ENCODE measurements at regions not wholly inside any gene's neighbourhood (a gene's known extent, or its start where the extent isn't known, plus 50 kb on each side); places are given as distances from the start of the nearest gene placed in this dataset.

- Histone ChIP-seq H3K9ac (replicated peaks; ENCODE audit: extremely low read depth, insufficient read depth, low read length) (no peak overlapping the region), H3K4me2 (ENCODE audit: insufficient read depth, low read length) (no peak overlapping the region), H3K9me1 (replicated peaks; ENCODE audit: control insufficient read depth, extremely low read depth, insufficient read depth, low read length) (no peaks in the 10 kb centered on the region), H3K27me3 (ENCODE audit: control insufficient read depth in 2 of 2, insufficient read depth in 2 of 2, low read length in 2 of 2) (no peaks in the 10 kb centered on the region), H3K79me2 (ENCODE audit: control insufficient read depth, insufficient read depth, low read length) (no peaks in the 10 kb centered on the region), H3K4me3 (replicated peaks in 1 of 3; ENCODE audit: insufficient read depth in 1 of 3, low read depth in 1 of 3, low read length in 3 of 3) (no peak overlapping the region), H3K4me1 (ENCODE audit: control insufficient read depth, extremely low read depth, insufficient read depth, low read length) (no peaks in the 10 kb centered on the region), H4K20me1 (replicated peaks; ENCODE audit: control insufficient read depth, extremely low read depth, insufficient read depth, low read length) (no peaks in the 10 kb centered on the region), H3K9me3 (replicated peaks; ENCODE audit: control insufficient read depth, insufficient read depth, low read length) (no peaks in the 10 kb centered on the region), H3K36me3 (ENCODE audit: control insufficient read depth in 2 of 2, extremely low read depth in 1 of 2, insufficient read depth in 2 of 2, low read length in 2 of 2) (no peaks in the 10 kb centered on the region), H2AFZ (ENCODE audit: low read depth, low read length) (no peak overlapping the region), H3K27ac (ENCODE audit: insufficient read depth, low read depth, low read length) (no peak overlapping the region)
- BruUV-seq (replicated peaks), result no TSS peak
- ChIA-PET CTCF (no interaction called here), POLR2A (no interaction called here)
- FAIRE-seq (no peak), DNase-seq (ENCODE audit: low read depth, low spot score) (no peak)
- dilution Hi-C loops (cut with MboI; ENCODE audit: extremely low pct_ligation_motif_present, low sequenced_read_pairs), result no loop called here
- intact Hi-C loops (cut with micrococcal nuclease), result no loop called here
- TF ChIP-seq FOS (IDR thresholded peaks at IDR 0.05; ENCODE audit: borderline replicate concordance, insufficient read depth, low read length), result no peak
- no peak for TF ChIP-seq CTCF (IDR thresholded peaks at IDR 0.05; ENCODE audit: extremely low read depth in 1 of 2, insufficient read depth in 1 of 2, low read depth in 1 of 2, low read length in 2 of 2)
- no peak for TF ChIP-seq JUN (IDR thresholded peaks at IDR 0.05; ENCODE audit: borderline replicate concordance, insufficient read depth, insufficient read length, low read depth)
- TF ChIP-seq POLR2AphosphoS5 (IDR thresholded peaks at IDR 0.05; ENCODE audit: insufficient read depth, low read depth, low read length), result no peak
- TF ChIP-seq GATA2 (IDR thresholded peaks at IDR 0.05; ENCODE audit: insufficient read depth, insufficient read length, low read depth, low read length), result no peak
- no peak for TF ChIP-seq MAX (IDR thresholded peaks at IDR 0.05; ENCODE audit: insufficient read depth, insufficient read length)
- TF ChIP-seq MYC (IDR thresholded peaks at IDR 0.05; ENCODE audit: low read depth, low read length), result no peak
- TF ChIP-seq EZH2 (IDR thresholded peaks at IDR 0.05; ENCODE audit: borderline replicate concordance, low read depth, low read length, severe bottlenecking), result no peak
- no peak for TF ChIP-seq POLR2A (IDR thresholded peaks at IDR 0.05; ENCODE audit: low read depth, low read length)
Measured at GRCh38 chr5:117947121-117947520, 1041.2 kb downstream of the DTWD2 start.
